ENCODE measurements at regions not wholly inside any gene's neighbourhood (a gene's known extent, or its start where the extent isn't known, plus 50 kb on each side); places are given as distances from the start of the nearest gene placed in this dataset.

DNA sequence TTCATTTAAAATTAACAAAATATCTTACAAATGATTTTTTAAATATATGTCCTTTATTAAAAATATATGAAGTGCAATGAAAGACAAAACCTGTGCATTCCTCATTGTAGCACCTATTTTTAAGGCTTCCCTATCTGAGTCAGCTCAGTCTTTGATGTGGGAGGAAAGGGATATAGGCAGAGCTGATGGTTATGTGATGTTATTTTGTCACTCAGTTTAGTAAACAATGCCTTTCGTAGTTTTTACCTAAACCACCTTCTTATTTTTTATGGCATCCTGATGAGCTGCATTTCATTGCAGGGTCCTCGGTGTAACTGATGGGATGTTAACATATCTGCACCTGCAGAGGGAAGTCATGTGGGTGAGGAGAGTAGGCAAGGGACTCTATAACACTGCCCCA lies 58.9 kb upstream of the FRMD6 start:
- POLR2A ChIA-PET: no interaction called here
- in situ Hi-C loops (cut with HindIII; ENCODE audit: extremely low pct_ligation_motif_present, low pct_unique_long_range_greater_than_20kb): no loop called here
- Histone ChIP-seq H4K20me1 (ENCODE audit: insufficient read depth, low read length) (no peaks in the 10 kb centered on the region), H3K4me3 (replicated peaks in 1 of 3; ENCODE audit: insufficient read depth in 1 of 3, low read depth in 2 of 3, low read length in 3 of 3) (no peak overlapping the region), H3K9me3 (ENCODE audit: low read length) (no peaks in the 10 kb centered on the region), H3K79me2 (ENCODE audit: insufficient read depth, low read length) (no peaks in the 10 kb centered on the region), H3K27ac (ENCODE audit: extremely low read length, insufficient read depth, low read length) (no peak overlapping the region), H3K9ac (ENCODE audit: insufficient read depth, low read depth, low read length) (no peak overlapping the region), H3K36me3 (replicated peaks in 1 of 2; ENCODE audit: control insufficient read depth in 1 of 2, insufficient read depth in 2 of 2, low read length in 2 of 2) (no peaks in the 10 kb centered on the region), H3K27me3 (ENCODE audit: control insufficient read depth in 1 of 2, insufficient read depth in 2 of 2, low read length in 2 of 2) (no peaks in the 10 kb centered on the region), H3K4me1 (ENCODE audit: insufficient read depth, low read length) (no peaks in the 10 kb centered on the region), H3K4me2 (ENCODE audit: low read depth, low read length) (no peak overlapping the region), H2AFZ (ENCODE audit: low read length) (no peak overlapping the region)
- DNase-seq (ENCODE audit: low spot score) (no peak), FAIRE-seq (no peak), ATAC-seq (no peak)
- intact Hi-C loops (cut with micrococcal nuclease; ENCODE audit: unreplicated experiment): no loop called here
- BruUV-seq (replicated peaks): no TSS peak
- WGBS (ENCODE audit: low lambda C conversion rate): 10% methylated on average over 2 of the region's 2 CpGs
- TF ChIP-seq, protein P1, sequence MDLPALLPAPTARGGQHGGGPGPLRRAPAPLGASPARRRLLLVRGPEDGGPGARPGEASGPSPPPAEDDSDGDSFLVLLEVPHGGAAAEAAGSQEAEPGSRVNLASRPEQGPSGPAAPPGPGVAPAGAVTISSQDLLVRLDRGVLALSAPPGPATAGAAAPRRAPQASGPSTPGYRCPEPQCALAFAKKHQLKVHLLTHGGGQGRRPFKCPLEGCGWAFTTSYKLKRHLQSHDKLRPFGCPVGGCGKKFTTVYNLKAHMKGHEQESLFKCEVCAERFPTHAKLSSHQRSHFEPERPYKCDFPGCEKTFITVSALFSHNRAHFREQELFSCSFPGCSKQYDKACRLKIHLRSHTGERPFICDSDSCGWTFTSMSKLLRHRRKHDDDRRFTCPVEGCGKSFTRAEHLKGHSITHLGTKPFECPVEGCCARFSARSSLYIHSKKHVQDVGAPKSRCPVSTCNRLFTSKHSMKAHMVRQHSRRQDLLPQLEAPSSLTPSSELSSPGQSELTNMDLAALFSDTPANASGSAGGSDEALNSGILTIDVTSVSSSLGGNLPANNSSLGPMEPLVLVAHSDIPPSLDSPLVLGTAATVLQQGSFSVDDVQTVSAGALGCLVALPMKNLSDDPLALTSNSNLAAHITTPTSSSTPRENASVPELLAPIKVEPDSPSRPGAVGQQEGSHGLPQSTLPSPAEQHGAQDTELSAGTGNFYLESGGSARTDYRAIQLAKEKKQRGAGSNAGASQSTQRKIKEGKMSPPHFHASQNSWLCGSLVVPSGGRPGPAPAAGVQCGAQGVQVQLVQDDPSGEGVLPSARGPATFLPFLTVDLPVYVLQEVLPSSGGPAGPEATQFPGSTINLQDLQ (CRISPR knock-in tag; IDR thresholded peaks at IDR 0.05): no peak
- TF ChIP-seq RBFOX2 (IDR thresholded peaks at IDR 0.05; ENCODE audit: low read depth, low read length): no peak
- no peak for TF ChIP-seq ZNF773 (CRISPR knock-in tag; IDR thresholded peaks at IDR 0.05; ENCODE audit: borderline replicate concordance)
- TF ChIP-seq ZNF839 (CRISPR knock-in tag; IDR thresholded peaks at IDR 0.05; ENCODE audit: borderline replicate concordance): no peak
- CTCF ChIA-PET (ENCODE audit: low intra/inter-chr PET ratio, low total read pairs): no interaction called here

DNA sequence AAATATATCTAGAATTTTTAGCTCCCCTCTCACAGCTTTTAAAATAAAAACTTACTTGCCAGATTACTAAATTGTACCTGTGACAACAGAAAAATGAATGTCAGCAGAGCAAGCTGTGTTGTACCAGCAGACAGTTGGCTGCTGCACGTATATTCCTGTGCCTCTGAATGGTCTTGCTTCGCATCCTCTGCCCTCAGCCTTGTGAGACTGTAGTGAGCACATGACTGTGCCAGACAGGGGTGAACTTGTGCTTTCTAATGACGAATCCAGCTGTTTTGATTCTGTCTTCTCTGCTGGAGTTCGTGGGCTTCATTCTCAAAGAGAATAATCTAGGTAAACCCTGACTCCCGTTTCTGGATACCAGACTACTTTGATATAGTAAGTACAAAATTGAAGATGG lies 58.3 kb upstream of the FRMD6 start:
- Histone ChIP-seq H3K4me2 (ENCODE audit: low read depth, low read length) (no peak overlapping the region), H3K27me3 (ENCODE audit: control insufficient read depth in 1 of 2, insufficient read depth in 2 of 2, low read length in 2 of 2) (no peaks in the 10 kb centered on the region), H3K36me3 (replicated peaks in 1 of 2; ENCODE audit: control insufficient read depth in 1 of 2, insufficient read depth in 2 of 2, low read length in 2 of 2) (no peaks in the 10 kb centered on the region), H3K9me3 (ENCODE audit: low read length) (no peaks in the 10 kb centered on the region), H2AFZ (ENCODE audit: low read length) (no peak overlapping the region), H4K20me1 (ENCODE audit: insufficient read depth, low read length) (no peaks in the 10 kb centered on the region), H3K79me2 (ENCODE audit: insufficient read depth, low read length) (no peaks in the 10 kb centered on the region), H3K9ac (ENCODE audit: insufficient read depth, low read depth, low read length) (no peak overlapping the region), H3K27ac (ENCODE audit: extremely low read length, insufficient read depth, low read length) (no peak overlapping the region), H3K4me1 (ENCODE audit: insufficient read depth, low read length) (no peaks in the 10 kb centered on the region), H3K4me3 (replicated peaks in 1 of 3; ENCODE audit: insufficient read depth in 1 of 3, low read depth in 2 of 3, low read length in 3 of 3) (no peak overlapping the region)
- FAIRE-seq (no peak), ATAC-seq (no peak), DNase-seq (ENCODE audit: low spot score) (no peak)
- WGBS (ENCODE audit: low lambda C conversion rate): 2% methylated on average over 3 of the region's 5 CpGs
- ChIA-PET CTCF (ENCODE audit: low intra/inter-chr PET ratio, low total read pairs) (no interaction called here), POLR2A (no interaction called here)
- intact Hi-C loops (cut with micrococcal nuclease; ENCODE audit: unreplicated experiment) (no loop called here), in situ Hi-C loops (cut with HindIII; ENCODE audit: extremely low pct_ligation_motif_present, low pct_unique_long_range_greater_than_20kb) (no loop called here)
- BruUV-seq (replicated peaks): no TSS peak
- no peak for TF ChIP-seq ZNF75D (CRISPR knock-in tag; IDR thresholded peaks at IDR 0.05; ENCODE audit: borderline replicate concordance)
- no peak for TF ChIP-seq IKZF5 (CRISPR knock-in tag; IDR thresholded peaks at IDR 0.05)
- TF ChIP-seq CHCHD3 (CRISPR knock-in tag; IDR thresholded peaks at IDR 0.05): no peak
- no peak for TF ChIP-seq ZFP36L2 (CRISPR knock-in tag; IDR thresholded peaks at IDR 0.05)
- no peak for TF ChIP-seq PAX8 (CRISPR knock-in tag; IDR thresholded peaks at IDR 0.05; ENCODE audit: borderline replicate concordance)
- no peak for TF ChIP-seq SRF (IDR thresholded peaks at IDR 0.05; ENCODE audit: low read depth, low read length)

Measured in HepG2 (cell line).